BJ (cell line): ENCODE measurements at regions not wholly inside any gene's neighbourhood (a gene's known extent, or its start where the extent isn't known, plus 50 kb on each side); places are given as distances from the start of the nearest gene placed in this dataset.

Experiments used
- CTCF ChIA-PET: fragments of 350-600 bp; formaldehyde crosslinking; extraction: SDS; loops from one replicate; lab custom pipeline; 2021; ENCODE audit warnings: antibody characterized with exemption, inconsistent platforms; lab: Yijun Ruan, JAX
- POLR2A ChIA-PET: fragments of 300-600 bp; sonication (Branson Sonifier 250); formaldehyde crosslinking; extraction: SDS; loops from one replicate; lab custom pipeline; 2021; ENCODE audit warnings: antibody characterized with exemption; lab: Charles Lee
- DNase-seq: peaks from one replicate; pipeline ENCODE4 v3.0.0-alpha.2; 2011; ENCODE audit warnings: low read depth
- H3K27me3 ChIP-seq: 2 replicates; pipeline ENCODE4 v1.6.0; 2011; ENCODE audit warnings: low read length; ENCODE audit not compliant: control insufficient read depth, insufficient read depth
- H3K36me3 ChIP-seq: 2 replicates; pipeline ENCODE4 v1.5.1; 2011; ENCODE audit warnings: low read length; ENCODE audit not compliant: control insufficient read depth, insufficient read depth
- H3K4me3 ChIP-seq: 2 replicates; pipeline ENCODE4 v1.5.1; 2011; ENCODE audit warnings: low read depth, mild to moderate bottlenecking, control low read depth, low read length
- CTCF ChIP-seq: IDR thresholded peaks from 2 replicates; pipeline ENCODE4 v1.5.1; 2011; ENCODE audit warnings: low read depth, mild to moderate bottlenecking, control low read depth, inconsistent platforms, low read length, moderate library complexity; ENCODE audit not compliant: insufficient read depth

GRCh38 chr2:8498994-8499393 is 182.9 kb upstream of the ID2 start:
- ChIA-PET CTCF (interaction anchor here (0.6 kb wide), 1 partner anchor 153 kb away, joined by 3 read pairs; no protein-coding TSS in a partner anchor), POLR2A (no interaction called here)
- DNase-seq: no peak
- no peak for TF ChIP-seq CTCF
- Histone ChIP-seq H3K4me3 (no peak overlapping the region), H3K27me3 (no peaks in the 10 kb centered on the region), H3K36me3 (no peaks in the 10 kb centered on the region)

GRCh38 chr2:8500124-8501054 is 181.5 kb upstream of the ID2 start:
- no peak for DNase-seq
- CTCF ChIA-PET: interaction anchor here (0.5 kb wide), 1 partner anchor 23 kb away, joined by 3 read pairs; no protein-coding TSS in a partner anchor
- no peak for TF ChIP-seq CTCF
- Histone ChIP-seq H3K36me3 (no peaks in the 10 kb centered on the region), H3K27me3 (no peaks in the 10 kb centered on the region), H3K4me3 (no peak overlapping the region)
- POLR2A ChIA-PET: no interaction called here

GRCh38 chr2:8501061-8501720 is 180.7 kb upstream of the ID2 start:
- CTCF ChIA-PET: no interaction called here
- POLR2A ChIA-PET: no interaction called here
- Histone ChIP-seq H3K4me3 (no peak overlapping the region), H3K36me3 (no peaks in the 10 kb centered on the region), H3K27me3 (no peaks in the 10 kb centered on the region)
- no peak for TF ChIP-seq CTCF
- no peak for DNase-seq

- Histone ChIP-seq H3K4me3 (no peak overlapping the region), H3K36me3 (no peaks in the 10 kb centered on the region), H3K27me3 (no peaks in the 10 kb centered on the region)
- TF ChIP-seq CTCF: no peak
- ChIA-PET POLR2A (no interaction called here), CTCF (no interaction called here)
- DNase-seq: no peak
Measured at GRCh38 chr2:8502316-8502715, 179.5 kb upstream of the ID2 start.

GRCh38 chr2:8505311-8505920 is 176.4 kb upstream of the ID2 start:
- ChIA-PET POLR2A (no interaction called here), CTCF (no interaction called here)
- no peak for DNase-seq
- H3K36me3 ChIP-seq: no peaks in the 10 kb centered on the region
- H3K4me3 ChIP-seq: no peak overlapping the region
- H3K27me3 ChIP-seq: no peaks in the 10 kb centered on the region
- TF ChIP-seq CTCF: no peak
